Mesendoderm (in vitro differentiated cells): ENCODE measurements at regions not wholly inside any gene's neighbourhood (a gene's known extent, or its start where the extent isn't known, plus 50 kb on each side); places are given as distances from the start of the nearest gene placed in this dataset.

Experiments
- DNase-seq: peaks from one replicate; pipeline ENCODE4 v3.0.0; 2013
- H2AK5ac ChIP-seq: 2 replicates; pipeline ENCODE4 v1.6.1; 2013; ENCODE audit warnings: low read length, inconsistent platforms
- H2BK120ac ChIP-seq: 2 replicates; pipeline ENCODE4 v1.6.1; 2013; ENCODE audit warnings: low read depth, mild to moderate bottlenecking, low read length, moderate library complexity, mixed read lengths
- H2BK15ac ChIP-seq: replicated peaks from 2 replicates; pipeline ENCODE4 v1.6.1; 2013; ENCODE audit warnings: low read depth, mild to moderate bottlenecking, moderate library complexity
- H2BK5ac ChIP-seq: 2 replicates; pipeline ENCODE4 v1.6.1; 2013; ENCODE audit warnings: low read length, inconsistent platforms
- H3K18ac ChIP-seq: 2 replicates; pipeline ENCODE4 v1.6.1; 2013; ENCODE audit warnings: mild to moderate bottlenecking, low read length, mixed read lengths
- H3K23ac ChIP-seq: one replicate; pipeline ENCODE4 v1.6.1; 2013; ENCODE audit warnings: low read length
- H3K27ac ChIP-seq: 2 replicates; pipeline ENCODE4 v1.5.1; 2013; ENCODE audit warnings: low read depth, mild to moderate bottlenecking, inconsistent platforms, low read length, moderate library complexity
- H3K27me3 ChIP-seq: 2 replicates; pipeline ENCODE4 v1.6.1; 2013; ENCODE audit warnings: low read length, control low read depth, mild to moderate bottlenecking, inconsistent platforms; ENCODE audit not compliant: insufficient read depth, poor library complexity
- H3K36me3 ChIP-seq: 2 replicates; pipeline ENCODE4 v1.6.1; 2013; ENCODE audit warnings: low read length, inconsistent platforms; ENCODE audit not compliant: control insufficient read depth, insufficient read depth
- H3K4ac ChIP-seq: one replicate; pipeline ENCODE4 v1.6.1; 2013; ENCODE audit warnings: low read depth, mild to moderate bottlenecking, low read length, moderate library complexity
- H3K4me1 ChIP-seq: 2 replicates; pipeline ENCODE4 v1.6.1; 2013; ENCODE audit warnings: low read depth, low read length, inconsistent platforms; ENCODE audit not compliant: control insufficient read depth
- H3K4me2 ChIP-seq: 2 replicates; pipeline ENCODE4 v1.6.1; 2013; ENCODE audit warnings: low read length
- H3K4me3 ChIP-seq: 2 replicates; pipeline ENCODE4 v1.5.1; 2013; ENCODE audit warnings: mild to moderate bottlenecking, low read length
- H3K56ac ChIP-seq: one replicate; pipeline ENCODE4 v1.6.1; 2013; ENCODE audit warnings: low read length
- H3K79me1 ChIP-seq: 2 replicates; pipeline ENCODE4 v1.6.1; 2013; ENCODE audit warnings: low read length, inconsistent platforms
- H3K79me2 ChIP-seq: 2 replicates; pipeline ENCODE4 v1.6.1; 2013; ENCODE audit warnings: mild to moderate bottlenecking, low read length; ENCODE audit not compliant: control insufficient read depth, insufficient read depth
- H3K9ac ChIP-seq: 2 replicates; pipeline ENCODE4 v1.6.1; 2013; ENCODE audit warnings: low read length, inconsistent platforms
- H4K5ac ChIP-seq: one replicate; pipeline ENCODE4 v1.6.1; 2013; ENCODE audit warnings: low read length
- H4K8ac ChIP-seq: one replicate; pipeline ENCODE4 v1.6.1; 2013; ENCODE audit warnings: low read depth, mild to moderate bottlenecking, control low read depth, low read length, moderate library complexity
- WGBS: extraction: QIAGEN DNeasy Blood & Tissue Kit; methylation state at CpG from one replicate; pipeline ENCODE4 v1.1.7; 2013; ENCODE audit warnings: low lambda C conversion rate, missing lambda C conversion rate; ENCODE audit not compliant: insufficient coverage; ENCODE audit errors: extremely low coverage; 5-methylcytosine and 5-hydroxymethylcytosine counted together

DNA sequence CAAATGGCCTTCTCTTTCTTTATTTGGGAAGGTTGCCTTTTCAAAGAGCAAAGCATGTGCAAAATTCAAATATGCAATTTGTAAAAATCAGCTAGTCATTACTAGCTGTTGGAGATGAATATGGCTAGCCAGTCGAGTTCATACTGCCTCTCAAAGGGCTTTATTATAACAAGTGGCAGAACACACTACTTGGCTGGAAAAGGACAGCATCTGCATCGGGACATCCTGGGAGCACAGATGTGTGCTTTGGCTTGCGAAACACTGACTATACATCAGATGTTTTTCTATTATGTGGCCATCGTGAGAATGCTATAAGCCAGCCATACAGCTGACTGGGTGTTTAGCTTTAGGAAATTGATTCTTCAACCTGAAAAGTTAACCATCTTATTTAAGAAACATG is 424.2 kb downstream of the KCTD12 start:
- no peak overlapping the region for H2BK120ac ChIP-seq
- H2BK15ac ChIP-seq: no peak overlapping the region
- H3K4me3 ChIP-seq: no peak overlapping the region
- H2BK5ac ChIP-seq: no peak overlapping the region
- no peak overlapping the region for H3K18ac ChIP-seq
- H2AK5ac ChIP-seq: no peak overlapping the region
- H3K9ac ChIP-seq: no peak overlapping the region
- no peak overlapping the region for H3K4ac ChIP-seq
- H3K27ac ChIP-seq: no peak overlapping the region
- H3K56ac ChIP-seq: no peak overlapping the region
- DNase-seq: no peak
- no CpG with 5 or more reads among the region's 4 CpGs for whole genome bisulfite sequencing
- no peak overlapping the region for H4K5ac ChIP-seq
- no peak overlapping the region for H3K23ac ChIP-seq
- H3K4me1 ChIP-seq: no peaks in the 10 kb centered on the region
- no peak overlapping the region for H3K4me2 ChIP-seq
- no peaks in the 10 kb centered on the region for H3K36me3 ChIP-seq
- H3K27me3 ChIP-seq: no peaks in the 10 kb centered on the region
- no peaks in the 10 kb centered on the region for H3K79me1 ChIP-seq
- no peak overlapping the region for H4K8ac ChIP-seq
- H3K79me2 ChIP-seq: no peaks in the 10 kb centered on the region

DNA sequence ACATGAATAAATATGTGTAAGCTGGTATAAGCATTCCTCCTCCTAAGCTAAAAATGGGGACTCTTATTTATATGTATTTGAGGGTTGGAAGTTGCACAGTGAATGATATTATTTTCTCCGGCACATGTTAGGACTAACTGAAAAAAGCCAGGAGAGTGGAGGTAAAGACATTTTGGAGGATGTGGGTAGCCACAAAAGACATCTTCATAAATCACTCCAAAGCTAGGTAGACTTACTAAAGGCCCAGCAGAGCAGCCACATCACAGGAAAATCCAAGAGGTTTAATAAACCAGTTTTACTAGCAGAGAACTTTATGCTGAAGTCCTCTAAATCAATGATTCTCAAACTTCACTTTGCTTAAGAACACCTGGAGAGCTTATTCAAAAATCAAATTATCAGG is 424.7 kb downstream of the KCTD12 start:
- Histone ChIP-seq H4K8ac (no peak overlapping the region), H3K36me3 (no peaks in the 10 kb centered on the region), H3K23ac (no peak overlapping the region), H3K4me1 (no peaks in the 10 kb centered on the region), H3K27ac (no peak overlapping the region), H3K79me1 (no peaks in the 10 kb centered on the region), H2BK15ac (no peak overlapping the region), H3K18ac (no peak overlapping the region), H3K4me3 (no peak overlapping the region), H3K4ac (no peak overlapping the region), H3K4me2 (no peak overlapping the region), H2BK120ac (no peak overlapping the region), H3K27me3 (no peaks in the 10 kb centered on the region), H3K79me2 (no peaks in the 10 kb centered on the region), H3K9ac (no peak overlapping the region), H4K5ac (no peak overlapping the region), H2BK5ac (no peak overlapping the region), H3K56ac (no peak overlapping the region), H2AK5ac (no peak overlapping the region)
- DNase-seq: no peak
- WGBS: no CpG with 5 or more reads among the region's 1 CpG

- no peaks in the 10 kb centered on the region for H3K36me3 ChIP-seq
- H2BK5ac ChIP-seq: no peak overlapping the region
- no peak overlapping the region for H2AK5ac ChIP-seq
- H3K4me2 ChIP-seq: no peak overlapping the region
- H3K79me1 ChIP-seq: no peaks in the 10 kb centered on the region
- no peak overlapping the region for H3K4ac ChIP-seq
- H3K23ac ChIP-seq: no peak overlapping the region
- no peaks in the 10 kb centered on the region for H3K27me3 ChIP-seq
- no peak overlapping the region for H3K9ac ChIP-seq
- WGBS: no CpG with 5 or more reads among the region's 4 CpGs
- no peak overlapping the region for H4K8ac ChIP-seq
- no peak overlapping the region for H2BK120ac ChIP-seq
- H3K4me1 ChIP-seq: no peaks in the 10 kb centered on the region
- no peak overlapping the region for H3K56ac ChIP-seq
- H4K5ac ChIP-seq: no peak overlapping the region
- H3K4me3 ChIP-seq: no peak overlapping the region
- no peak for DNase-seq
- no peak overlapping the region for H3K18ac ChIP-seq
- H2BK15ac ChIP-seq: no peak overlapping the region
- no peak overlapping the region for H3K27ac ChIP-seq
- no peaks in the 10 kb centered on the region for H3K79me2 ChIP-seq
These were observed 426.3 kb downstream of the KCTD12 start for GRCh38 chr13:76459863-76460262.

GRCh38 chr13:76455960-76456359 is 430.2 kb downstream of the KCTD12 start:
- Histone ChIP-seq H3K79me1 (no peaks in the 10 kb centered on the region), H3K4ac (no peak overlapping the region), H3K36me3 (no peaks in the 10 kb centered on the region), H3K4me3 (no peak overlapping the region), H2BK15ac (no peak overlapping the region), H3K9ac (no peak overlapping the region), H3K27ac (no peak overlapping the region), H2BK120ac (no peak overlapping the region), H2AK5ac (no peak overlapping the region), H3K4me2 (no peak overlapping the region), H4K8ac (no peak overlapping the region), H3K56ac (no peak overlapping the region), H3K4me1 (no peaks in the 10 kb centered on the region), H2BK5ac (no peak overlapping the region), H3K79me2 (no peaks in the 10 kb centered on the region), H4K5ac (no peak overlapping the region), H3K27me3 (no peaks in the 10 kb centered on the region), H3K23ac (no peak overlapping the region), H3K18ac (no peak overlapping the region)
- DNase-seq: no peak
- no CpG with 5 or more reads among the region's 1 CpG for WGBS

- H2BK120ac ChIP-seq: no peak overlapping the region
- no peak overlapping the region for H2BK15ac ChIP-seq
- H3K4me1 ChIP-seq: no peaks in the 10 kb centered on the region
- H2AK5ac ChIP-seq: no peak overlapping the region
- H3K27ac ChIP-seq: no peak overlapping the region
- no peak overlapping the region for H3K9ac ChIP-seq
- no peak overlapping the region for H4K8ac ChIP-seq
- no peak overlapping the region for H2BK5ac ChIP-seq
- no peaks in the 10 kb centered on the region for H3K36me3 ChIP-seq
- H3K79me2 ChIP-seq: no peaks in the 10 kb centered on the region
- no peak overlapping the region for H4K5ac ChIP-seq
- H3K23ac ChIP-seq: no peak overlapping the region
- H3K18ac ChIP-seq: no peak overlapping the region
- no peaks in the 10 kb centered on the region for H3K27me3 ChIP-seq
- no peak overlapping the region for H3K4ac ChIP-seq
- H3K79me1 ChIP-seq: no peaks in the 10 kb centered on the region
- DNase-seq: no peak
- no peak overlapping the region for H3K4me3 ChIP-seq
- H3K56ac ChIP-seq: no peak overlapping the region
- no peak overlapping the region for H3K4me2 ChIP-seq
These were observed 431.2 kb downstream of the KCTD12 start for GRCh38 chr13:76454991-76455390.

- Histone ChIP-seq H4K5ac (no peak overlapping the region), H3K27ac (no peak overlapping the region), H3K79me2 (no peaks in the 10 kb centered on the region), H3K23ac (no peak overlapping the region), H3K27me3 (no peaks in the 10 kb centered on the region), H2BK120ac (no peak overlapping the region), H3K4ac (no peak overlapping the region), H3K36me3 (no peaks in the 10 kb centered on the region), H4K8ac (no peak overlapping the region), H2BK15ac (no peak overlapping the region), H3K56ac (no peak overlapping the region), H3K4me3 (no peak overlapping the region), H3K4me2 (no peak overlapping the region), H3K79me1 (no peaks in the 10 kb centered on the region), H3K4me1 (no peaks in the 10 kb centered on the region), H3K9ac (no peak overlapping the region), H3K18ac (no peak overlapping the region), H2BK5ac (no peak overlapping the region), H2AK5ac (no peak overlapping the region)
- DNase-seq: no peak
These were observed 436.5 kb downstream of the KCTD12 start for GRCh38 chr13:76449716-76450115.
